A673 (cell line): ENCODE measurements at regions not wholly inside any gene's neighbourhood (a gene's known extent, or its start where the extent isn't known, plus 50 kb on each side); places are given as distances from the start of the nearest gene placed in this dataset.

Experiments
- EZH2 ChIP-seq: fragments of 200-600 bp; sonication (generic); IDR thresholded peaks from 2 replicates; pipeline ENCODE4 v1.6.1; 2017; ENCODE audit warnings: borderline replicate concordance, low read depth, mild to moderate bottlenecking, mixed read lengths, antibody characterized with exemption, low read length; ENCODE audit not compliant: poor library complexity, severe bottlenecking
- TF ChIP-seq, protein P1 (sequence below): fragments of 300-800, 200-600 bp; sonication (generic); conservative IDR thresholded peaks from 2 replicates; pipeline ENCODE4 v1.5.1; 2017; ENCODE audit warnings: low read depth, mild to moderate bottlenecking, antibody characterized with exemption, low read length, moderate library complexity, mixed read lengths

DNA sequence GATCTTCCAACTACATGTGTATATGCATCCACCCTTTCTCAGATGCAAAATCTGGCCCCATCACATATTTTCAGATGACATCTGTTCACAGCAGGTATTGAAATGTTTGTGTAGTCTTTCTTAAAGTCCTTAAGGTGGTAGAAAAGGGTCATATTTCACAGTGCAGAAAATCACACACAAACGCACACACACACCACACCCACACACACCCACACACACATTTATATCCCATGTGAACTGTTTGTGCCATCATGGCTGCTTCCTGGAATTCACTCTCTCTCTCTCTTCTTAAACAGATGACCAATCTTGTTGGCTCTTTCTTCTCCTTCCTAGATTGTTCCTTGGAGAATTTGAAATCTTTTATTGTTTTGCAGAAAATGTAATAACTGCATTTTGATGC lies 663.0 kb upstream of the GRM3 start:
- TF ChIP-seq, protein P1, sequence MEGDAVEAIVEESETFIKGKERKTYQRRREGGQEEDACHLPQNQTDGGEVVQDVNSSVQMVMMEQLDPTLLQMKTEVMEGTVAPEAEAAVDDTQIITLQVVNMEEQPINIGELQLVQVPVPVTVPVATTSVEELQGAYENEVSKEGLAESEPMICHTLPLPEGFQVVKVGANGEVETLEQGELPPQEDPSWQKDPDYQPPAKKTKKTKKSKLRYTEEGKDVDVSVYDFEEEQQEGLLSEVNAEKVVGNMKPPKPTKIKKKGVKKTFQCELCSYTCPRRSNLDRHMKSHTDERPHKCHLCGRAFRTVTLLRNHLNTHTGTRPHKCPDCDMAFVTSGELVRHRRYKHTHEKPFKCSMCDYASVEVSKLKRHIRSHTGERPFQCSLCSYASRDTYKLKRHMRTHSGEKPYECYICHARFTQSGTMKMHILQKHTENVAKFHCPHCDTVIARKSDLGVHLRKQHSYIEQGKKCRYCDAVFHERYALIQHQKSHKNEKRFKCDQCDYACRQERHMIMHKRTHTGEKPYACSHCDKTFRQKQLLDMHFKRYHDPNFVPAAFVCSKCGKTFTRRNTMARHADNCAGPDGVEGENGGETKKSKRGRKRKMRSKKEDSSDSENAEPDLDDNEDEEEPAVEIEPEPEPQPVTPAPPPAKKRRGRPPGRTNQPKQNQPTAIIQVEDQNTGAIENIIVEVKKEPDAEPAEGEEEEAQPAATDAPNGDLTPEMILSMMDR, result no peak
- TF ChIP-seq EZH2, result no peak
